ENCODE measurements at regions not wholly inside any gene's neighbourhood (a gene's known extent, or its start where the extent isn't known, plus 50 kb on each side); places are given as distances from the start of the nearest gene placed in this dataset.

DNA sequence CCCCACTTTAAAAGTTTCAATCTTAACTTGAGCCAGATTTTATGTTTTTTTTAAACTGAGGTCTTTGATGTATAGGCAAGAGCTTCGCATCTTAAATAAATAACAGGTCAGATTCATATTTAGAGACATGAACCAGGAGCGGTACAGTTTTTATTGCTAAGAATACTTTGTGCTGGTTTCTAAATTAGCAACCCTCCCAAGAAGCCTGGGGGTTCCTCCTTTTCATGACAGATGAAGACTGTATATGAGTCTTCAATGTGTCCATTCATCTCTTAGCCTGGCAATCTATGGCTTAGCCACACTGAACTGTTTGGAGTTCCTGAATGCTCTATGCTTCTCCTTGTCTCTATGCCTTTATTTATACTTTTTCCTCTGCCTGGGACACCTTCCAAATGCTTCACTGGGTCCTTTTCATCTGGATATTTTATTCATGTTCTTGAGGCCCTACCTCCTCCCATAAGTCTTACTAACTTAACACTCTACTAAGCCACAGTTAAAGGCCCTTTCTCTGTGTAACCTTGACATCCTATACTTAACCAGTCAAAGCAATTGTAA, 338.6 kb downstream of the INSC start:
- no peak overlapping the region for H2AFZ ChIP-seq (ENCODE audit: low read length)
- H3K27me3 ChIP-seq (ENCODE audit: control insufficient read depth in 3 of 3, insufficient read depth in 3 of 3, low read depth in 1 of 3, low read length in 3 of 3) = no peaks in the 10 kb centered on the region
- no peak overlapping the region for H2AK5ac ChIP-seq (ENCODE audit: low read depth, low read length)
- no peaks in the 10 kb centered on the region for H3K4me1 ChIP-seq (ENCODE audit: control insufficient read depth in 2 of 2, insufficient read depth in 1 of 2, low read depth in 1 of 2, low read length in 2 of 2)
- no peak for DNase-seq (ENCODE audit: low spot score)
- no peak overlapping the region for H2BK15ac ChIP-seq (ENCODE audit: low read length)
- no peak overlapping the region for H3K27ac ChIP-seq (replicated peaks; ENCODE audit: low read length)
- no peaks in the 10 kb centered on the region for H3K79me1 ChIP-seq (ENCODE audit: low read depth, low read length)
- H2BK12ac ChIP-seq (ENCODE audit: low read length) = no peak overlapping the region
- H3K4me3 ChIP-seq (ENCODE audit: low read length in 2 of 2) = no peak overlapping the region
- H3K4me2 ChIP-seq (ENCODE audit: insufficient read depth, low read length, poor library complexity, severe bottlenecking) = no peak overlapping the region
- H4K8ac ChIP-seq (ENCODE audit: low read depth, low read length) = no peak overlapping the region
- H3K4ac ChIP-seq (ENCODE audit: low read length) = no peak overlapping the region
- H3K9ac ChIP-seq (ENCODE audit: low read depth, low read length, poor library complexity) = no peak overlapping the region
- H3K18ac ChIP-seq (ENCODE audit: low read length) = no peak overlapping the region
- no CpG with 5 or more reads among the region's 2 CpGs for WGBS, 2 donors (ENCODE audit: extremely low coverage in 2 of 2, insufficient read length in 2 of 2, insufficient replicate concordance in 1 of 2)
- no peaks in the 10 kb centered on the region for H3K36me3 ChIP-seq (replicated peaks in 1 of 2; ENCODE audit: control insufficient read depth in 2 of 2, insufficient read depth in 2 of 2, low read length in 2 of 2)
- no peak overlapping the region for H4K91ac ChIP-seq (ENCODE audit: low read depth, low read length, poor library complexity)
- no peak overlapping the region for H2BK5ac ChIP-seq (ENCODE audit: low read length)
- no peak overlapping the region for H3K23ac ChIP-seq (ENCODE audit: low read depth, low read length, poor library complexity)
- no peaks in the 10 kb centered on the region for H3K9me3 ChIP-seq (replicated peaks in 1 of 2; ENCODE audit: control insufficient read depth in 2 of 2, insufficient read depth in 1 of 2, low read depth in 1 of 2, low read length in 2 of 2)
- no peak overlapping the region for H3K14ac ChIP-seq (ENCODE audit: low read length)
- H2BK120ac ChIP-seq (ENCODE audit: low read depth, low read length) = no peak overlapping the region

GRCh38 chr11:15468466-15468865, 353.7 kb downstream of the INSC start:
- Histone ChIP-seq H4K91ac (ENCODE audit: low read depth, low read length, poor library complexity) (no peak overlapping the region), H3K27ac (replicated peaks; ENCODE audit: low read length) (no peak overlapping the region), H3K4ac (ENCODE audit: low read length) (no peak overlapping the region), H2BK120ac (ENCODE audit: low read depth, low read length) (no peak overlapping the region), H3K27me3 (ENCODE audit: control insufficient read depth in 3 of 3, insufficient read depth in 3 of 3, low read depth in 1 of 3, low read length in 3 of 3) (no peaks in the 10 kb centered on the region), H3K79me1 (ENCODE audit: low read depth, low read length) (no peaks in the 10 kb centered on the region), H2AFZ (ENCODE audit: low read length) (no peak overlapping the region), H2BK15ac (ENCODE audit: low read length) (no peak overlapping the region), H2AK5ac (ENCODE audit: low read depth, low read length) (no peak overlapping the region), H3K9ac (ENCODE audit: low read depth, low read length, poor library complexity) (no peak overlapping the region), H3K23ac (ENCODE audit: low read depth, low read length, poor library complexity) (no peak overlapping the region), H3K4me3 (ENCODE audit: low read length in 2 of 2) (no peak overlapping the region), H3K4me1 (ENCODE audit: control insufficient read depth in 2 of 2, insufficient read depth in 1 of 2, low read depth in 1 of 2, low read length in 2 of 2) (peaks cover 0 to 5% of the 10 kb centered on the region in 2 donors), H2BK5ac (ENCODE audit: low read length) (no peak overlapping the region), H3K14ac (ENCODE audit: low read length) (no peak overlapping the region), H2BK12ac (ENCODE audit: low read length) (no peak overlapping the region), H4K8ac (ENCODE audit: low read depth, low read length) (no peak overlapping the region), H3K4me2 (ENCODE audit: insufficient read depth, low read length, poor library complexity, severe bottlenecking) (no peak overlapping the region), H3K18ac (ENCODE audit: low read length) (no peak overlapping the region), H3K36me3 (replicated peaks in 1 of 2; ENCODE audit: control insufficient read depth in 2 of 2, insufficient read depth in 2 of 2, low read length in 2 of 2) (no peaks in the 10 kb centered on the region), H3K9me3 (replicated peaks in 1 of 2; ENCODE audit: control insufficient read depth in 2 of 2, insufficient read depth in 1 of 2, low read depth in 1 of 2, low read length in 2 of 2) (no peaks in the 10 kb centered on the region)
- DNase-seq (ENCODE audit: low spot score) = no peak
- WGBS, 2 donors (ENCODE audit: extremely low coverage in 2 of 2, insufficient read length in 2 of 2, insufficient replicate concordance in 1 of 2) = no CpG with 5 or more reads among the region's 4 CpGs

DNA sequence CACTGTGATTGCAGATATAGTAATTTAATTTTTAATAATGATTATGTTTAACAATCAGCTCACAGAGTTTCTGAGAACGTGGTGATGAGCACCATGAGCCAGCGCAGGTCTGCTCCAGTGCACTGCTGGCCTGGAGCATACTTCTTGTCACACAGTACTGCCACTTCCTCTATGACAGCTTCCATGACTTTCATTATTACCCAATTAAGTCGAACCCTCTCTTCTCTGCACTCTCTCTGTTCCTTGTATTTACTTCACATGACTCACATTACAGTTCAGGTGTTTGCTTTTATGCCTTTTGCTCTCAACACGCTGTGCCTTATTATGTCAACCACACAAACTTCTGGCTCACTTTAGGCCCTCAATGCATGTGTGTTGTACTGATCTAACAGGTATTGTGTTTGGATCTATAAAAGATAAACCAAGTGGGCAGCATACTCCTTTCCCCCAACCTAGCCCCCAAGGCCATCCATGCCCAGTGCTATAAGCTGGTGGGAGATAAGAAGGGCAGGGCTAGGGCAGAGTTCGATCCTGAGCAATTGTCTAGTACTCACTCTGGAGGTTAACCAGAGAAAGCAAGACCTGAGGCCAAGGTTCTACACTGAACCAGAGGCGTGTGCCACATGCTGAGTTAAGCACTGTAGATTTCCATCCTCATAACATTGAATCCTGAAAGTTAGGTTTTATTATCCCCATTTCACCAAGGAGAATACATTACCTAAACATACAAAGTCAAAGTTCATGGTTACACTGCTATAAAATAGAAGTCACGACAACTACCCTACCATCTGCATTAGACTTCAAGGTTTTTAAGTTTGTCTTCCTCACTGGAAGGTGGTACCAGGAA, 356.5 kb downstream of the INSC start:
- Histone ChIP-seq H3K9me3 (replicated peaks in 1 of 2; ENCODE audit: control insufficient read depth in 2 of 2, insufficient read depth in 1 of 2, low read depth in 1 of 2, low read length in 2 of 2) (no peaks in the 10 kb centered on the region), H3K4me1 (ENCODE audit: control insufficient read depth in 2 of 2, insufficient read depth in 1 of 2, low read depth in 1 of 2, low read length in 2 of 2) (peaks cover 0 to 5% of the 10 kb centered on the region in 2 donors), H2AK5ac (ENCODE audit: low read depth, low read length) (no peak overlapping the region), H3K27ac (replicated peaks; ENCODE audit: low read length) (no peak overlapping the region), H2BK120ac (ENCODE audit: low read depth, low read length) (no peak overlapping the region), H3K4me3 (ENCODE audit: low read length in 2 of 2) (no peak overlapping the region), H3K36me3 (replicated peaks in 1 of 2; ENCODE audit: control insufficient read depth in 2 of 2, insufficient read depth in 2 of 2, low read length in 2 of 2) (no peaks in the 10 kb centered on the region), H2BK15ac (ENCODE audit: low read length) (no peak overlapping the region), H4K8ac (ENCODE audit: low read depth, low read length) (no peak overlapping the region), H3K4ac (ENCODE audit: low read length) (no peak overlapping the region), H3K23ac (ENCODE audit: low read depth, low read length, poor library complexity) (no peak overlapping the region), H2BK12ac (ENCODE audit: low read length) (no peak overlapping the region), H3K14ac (ENCODE audit: low read length) (no peak overlapping the region), H3K27me3 (ENCODE audit: control insufficient read depth in 3 of 3, insufficient read depth in 3 of 3, low read depth in 1 of 3, low read length in 3 of 3) (no peaks in the 10 kb centered on the region), H4K91ac (ENCODE audit: low read depth, low read length, poor library complexity) (no peak overlapping the region), H3K18ac (ENCODE audit: low read length) (no peak overlapping the region), H2AFZ (ENCODE audit: low read length) (no peak overlapping the region), H2BK5ac (ENCODE audit: low read length) (no peak overlapping the region), H3K79me1 (ENCODE audit: low read depth, low read length) (no peaks in the 10 kb centered on the region), H3K9ac (ENCODE audit: low read depth, low read length, poor library complexity) (no peak overlapping the region), H3K4me2 (ENCODE audit: insufficient read depth, low read length, poor library complexity, severe bottlenecking) (no peak overlapping the region)
- DNase-seq (ENCODE audit: low spot score) = no peak
- no CpG with 5 or more reads among the region's 7 CpGs for WGBS, 2 donors (ENCODE audit: extremely low coverage in 2 of 2, insufficient read length in 2 of 2, insufficient replicate concordance in 1 of 2)

GRCh38 chr11:15471895-15472799, 357.4 kb downstream of the INSC start:
- no peaks in the 10 kb centered on the region for H3K27me3 ChIP-seq (ENCODE audit: control insufficient read depth in 3 of 3, insufficient read depth in 3 of 3, low read depth in 1 of 3, low read length in 3 of 3)
- no peak overlapping the region for H3K4me2 ChIP-seq (ENCODE audit: insufficient read depth, low read length, poor library complexity, severe bottlenecking)
- H3K23ac ChIP-seq (ENCODE audit: low read depth, low read length, poor library complexity) = no peak overlapping the region
- no peak overlapping the region for H3K4ac ChIP-seq (ENCODE audit: low read length)
- no peak overlapping the region for H3K4me3 ChIP-seq (ENCODE audit: low read length in 2 of 2)
- no CpG with 5 or more reads among the region's 9 CpGs for WGBS, 2 donors (ENCODE audit: extremely low coverage in 2 of 2, insufficient read length in 2 of 2, insufficient replicate concordance in 1 of 2)
- H4K8ac ChIP-seq (ENCODE audit: low read depth, low read length) = no peak overlapping the region
- H2BK120ac ChIP-seq (ENCODE audit: low read depth, low read length) = no peak overlapping the region
- no peak overlapping the region for H2AFZ ChIP-seq (ENCODE audit: low read length)
- no peak overlapping the region for H2BK12ac ChIP-seq (ENCODE audit: low read length)
- no peak overlapping the region for H3K14ac ChIP-seq (ENCODE audit: low read length)
- no peaks in the 10 kb centered on the region for H3K36me3 ChIP-seq (replicated peaks in 1 of 2; ENCODE audit: control insufficient read depth in 2 of 2, insufficient read depth in 2 of 2, low read length in 2 of 2)
- peaks cover 0 to 4% of the 10 kb centered on the region in 2 donors for H3K4me1 ChIP-seq (ENCODE audit: control insufficient read depth in 2 of 2, insufficient read depth in 1 of 2, low read depth in 1 of 2, low read length in 2 of 2)
- no peak overlapping the region for H3K27ac ChIP-seq (replicated peaks; ENCODE audit: low read length)
- no peaks in the 10 kb centered on the region for H3K9me3 ChIP-seq (replicated peaks in 1 of 2; ENCODE audit: control insufficient read depth in 2 of 2, insufficient read depth in 1 of 2, low read depth in 1 of 2, low read length in 2 of 2)
- no peak overlapping the region for H2AK5ac ChIP-seq (ENCODE audit: low read depth, low read length)
- no peak overlapping the region for H3K9ac ChIP-seq (ENCODE audit: low read depth, low read length, poor library complexity)
- no peak overlapping the region for H4K91ac ChIP-seq (ENCODE audit: low read depth, low read length, poor library complexity)
- H3K18ac ChIP-seq (ENCODE audit: low read length) = no peak overlapping the region
- H2BK15ac ChIP-seq (ENCODE audit: low read length) = no peak overlapping the region
- H3K79me1 ChIP-seq (ENCODE audit: low read depth, low read length) = no peaks in the 10 kb centered on the region
- H2BK5ac ChIP-seq (ENCODE audit: low read length) = no peak overlapping the region
- no peak for DNase-seq (ENCODE audit: low spot score)

All from neuronal stem cell (in vitro differentiated cells).